HG02938 (cell line): ENCODE measurements at regions not wholly inside any gene's neighbourhood (a gene's known extent, or its start where the extent isn't known, plus 50 kb on each side); places are given as distances from the start of the nearest gene placed in this dataset.

Experiments used
- ATAC-seq: cut with Tn5 transposase; IDR thresholded peaks from one replicate; pipeline ENCODE4 v1.9.1; 2021; ENCODE audit warnings: mild to moderate bottlenecking, moderate library complexity; ENCODE audit not compliant: unreplicated experiment

GRCh38 chr3:67897351-67898336, 243.2 kb upstream of the SUCLG2 start:
- no peak for ATAC-seq

DNA sequence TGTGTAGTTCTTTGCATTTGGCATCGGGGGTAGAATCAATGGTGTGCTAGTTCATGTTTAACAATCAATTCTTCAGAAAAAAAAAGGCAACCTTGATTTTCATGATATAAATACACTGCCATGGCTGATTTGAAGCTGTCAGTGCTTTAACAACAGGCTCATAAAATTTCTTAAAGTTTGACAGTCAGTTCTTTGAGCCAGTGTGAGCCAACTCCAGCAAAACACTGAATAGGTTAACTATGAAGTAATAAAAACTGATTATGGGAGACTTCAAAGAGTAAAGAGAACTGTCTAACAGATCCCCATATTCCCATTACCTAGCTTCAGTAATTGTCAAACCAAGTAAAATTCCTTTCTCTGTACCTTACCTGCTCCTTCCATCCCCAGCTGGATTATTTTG, 241.7 kb upstream of the SUCLG2 start:
- ATAC-seq, result no peak

DNA sequence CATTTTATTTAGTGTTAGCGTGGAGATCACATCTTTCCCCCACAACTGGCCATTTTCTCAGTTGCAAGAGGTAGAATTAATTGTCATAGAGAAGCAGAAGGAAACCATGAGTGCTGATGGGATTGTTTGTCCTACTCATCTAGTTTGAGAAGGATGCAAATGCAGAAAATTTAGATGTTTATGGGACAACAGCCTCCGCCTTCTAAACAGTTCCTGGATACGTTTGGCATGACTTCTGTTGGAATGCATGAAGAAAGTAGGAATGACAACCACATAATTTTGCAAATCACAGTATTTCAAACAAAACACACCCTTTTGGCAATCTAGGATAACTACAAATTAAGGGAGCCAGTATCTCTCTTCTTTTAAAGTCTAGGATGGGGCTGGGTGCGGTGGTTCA, 240.1 kb upstream of the SUCLG2 start:
- ATAC-seq, result no peak

GRCh38 chr3:67884345-67884744, 229.9 kb upstream of the SUCLG2 start:
- no peak for ATAC-seq

- ATAC-seq, result no peak
Measured at GRCh38 chr3:67883766-67884165, 229.4 kb upstream of the SUCLG2 start.

DNA sequence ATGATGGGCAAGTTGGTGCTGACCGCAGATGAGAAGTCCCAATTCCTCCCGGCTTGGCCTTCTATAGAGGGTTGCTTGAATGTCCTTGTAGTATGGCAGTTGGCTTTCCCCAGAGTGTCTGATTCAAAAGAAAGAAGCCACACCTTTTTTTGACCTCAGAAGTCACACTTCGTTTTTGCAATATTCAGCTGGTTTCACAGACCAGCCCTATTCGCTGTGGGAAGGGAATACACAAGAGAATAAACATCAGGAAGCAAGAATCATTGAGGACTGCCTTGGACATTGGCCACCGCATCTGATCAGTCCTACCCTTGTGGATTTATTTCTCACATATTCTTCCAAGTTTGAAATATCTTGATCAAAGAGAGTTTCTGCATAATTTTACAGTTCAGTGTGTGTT, 228.6 kb upstream of the SUCLG2 start:
- ATAC-seq, result no peak

GRCh38 chr3:67876261-67876660, 221.8 kb upstream of the SUCLG2 start:
- ATAC-seq, result no peak

GRCh38 chr3:67875858-67876257, 221.4 kb upstream of the SUCLG2 start:
- ATAC-seq, result no peak

GRCh38 chr3:67875338-67875737, 220.9 kb upstream of the SUCLG2 start:
- ATAC-seq, result no peak

DNA sequence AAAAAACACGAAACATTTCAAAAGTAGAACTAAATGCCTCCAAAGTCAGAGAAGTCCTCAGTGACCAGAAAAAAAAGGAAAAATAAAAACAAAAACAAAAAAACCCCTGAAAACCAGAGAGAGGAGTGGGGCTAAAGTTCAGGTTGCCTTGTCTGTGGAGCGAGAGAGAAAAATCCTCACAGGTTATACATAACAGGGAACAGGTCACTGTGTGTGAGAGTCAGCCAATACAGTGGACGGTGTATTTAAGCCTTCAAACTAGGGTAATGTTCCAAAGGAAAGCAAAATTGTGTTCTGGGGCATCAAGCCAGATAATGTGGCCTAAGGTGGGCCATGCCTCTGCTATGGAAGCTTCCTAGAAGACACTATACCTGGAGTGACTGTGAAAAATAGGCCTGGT, 216.1 kb upstream of the SUCLG2 start:
- ATAC-seq, result no peak

GRCh38 chr3:67866571-67866970, 212.2 kb upstream of the SUCLG2 start:
- ATAC-seq, result no peak

- ATAC-seq, result no peak
Measured at GRCh38 chr3:67864587-67865183, 210.3 kb upstream of the SUCLG2 start.

- no peak for ATAC-seq
Measured at GRCh38 chr3:67863869-67864268, 209.5 kb upstream of the SUCLG2 start.

GRCh38 chr3:67860429-67860828, 206.0 kb upstream of the SUCLG2 start:
- no peak for ATAC-seq

DNA sequence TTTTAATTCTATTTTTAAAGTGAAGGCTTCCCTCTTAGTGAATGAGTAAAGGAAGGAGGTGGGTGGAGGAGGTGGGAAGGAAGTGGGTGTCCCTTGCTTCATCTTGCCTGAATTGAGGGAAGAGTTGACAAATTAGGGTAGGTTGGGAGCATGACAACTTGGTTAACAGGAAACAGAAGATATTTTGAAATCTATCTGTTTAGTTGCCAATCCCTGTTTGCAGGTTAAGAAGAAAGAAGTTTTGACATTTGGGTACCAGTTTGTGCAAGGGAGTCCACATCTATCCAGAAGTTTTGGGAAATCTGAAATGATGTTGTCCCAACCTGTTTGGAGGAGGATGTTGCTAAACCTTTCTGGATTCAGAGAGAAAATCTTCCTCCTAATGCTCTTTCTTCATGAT, 204.1 kb upstream of the SUCLG2 start:
- ATAC-seq, result no peak

- ATAC-seq, result no peak
Measured at GRCh38 chr3:67856718-67857117, 202.3 kb upstream of the SUCLG2 start.

DNA sequence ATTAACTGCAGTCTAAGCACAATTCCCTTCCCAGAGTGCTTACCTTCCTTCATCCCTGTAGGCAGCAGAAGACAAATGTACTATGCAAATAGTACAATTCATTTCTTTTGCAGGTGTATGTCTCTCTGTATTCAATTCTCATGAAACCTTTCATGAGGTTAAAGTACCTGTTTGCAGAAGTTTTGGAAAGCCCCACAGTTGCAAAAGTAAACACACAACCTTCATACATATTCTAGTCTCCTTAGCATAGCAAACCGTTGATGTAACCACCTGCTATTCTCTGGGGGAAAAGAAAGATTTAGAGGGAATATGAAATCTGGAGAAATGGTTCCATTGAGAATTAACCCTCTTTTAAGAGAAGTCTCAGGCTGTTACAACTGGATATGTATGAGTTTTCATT, 200.3 kb upstream of the SUCLG2 start:
- no peak for ATAC-seq

- ATAC-seq, result no peak
Measured at GRCh38 chr3:67853520-67853919, 199.1 kb upstream of the SUCLG2 start.

- no peak for ATAC-seq
Measured at GRCh38 chr3:67848299-67848698, 193.9 kb upstream of the SUCLG2 start.

DNA sequence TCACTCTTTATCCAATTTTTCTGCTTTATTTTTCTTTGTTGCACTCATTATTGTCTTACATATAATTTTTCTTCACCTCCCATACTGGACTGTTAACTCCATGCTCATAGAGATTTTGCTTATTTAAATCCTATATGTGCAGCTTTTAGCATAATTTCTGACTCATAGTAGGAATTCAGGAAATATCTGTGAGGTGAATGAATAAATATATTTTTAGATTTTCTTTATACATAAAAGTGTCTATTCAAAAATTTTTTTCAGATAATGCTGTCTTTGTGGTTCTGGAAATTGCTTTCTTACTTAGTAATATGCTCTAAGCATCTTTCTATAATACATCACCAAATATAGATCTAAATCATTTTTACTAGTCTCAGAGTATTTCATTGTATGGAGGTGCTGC, 191.8 kb upstream of the SUCLG2 start:
- ATAC-seq, result no peak

- ATAC-seq, result no peak
Measured at GRCh38 chr3:67832817-67833216, 178.4 kb upstream of the SUCLG2 start.

- ATAC-seq, result no peak
Measured at GRCh38 chr3:67831262-67831661, 176.8 kb upstream of the SUCLG2 start.
